ENCODE measurements at regions not wholly inside any gene's neighbourhood (a gene's known extent, or its start where the extent isn't known, plus 50 kb on each side); places are given as distances from the start of the nearest gene placed in this dataset.

- no peak overlapping the region for H3K27ac ChIP-seq (ENCODE audit: low read depth in 1 of 2, low read length in 2 of 2)
- no peak for TF ChIP-seq SP1 (IDR thresholded peaks at IDR 0.05)
- TF ChIP-seq RAD21 (IDR thresholded peaks at IDR 0.05) = no peak
- no peak for TF ChIP-seq HNF4A (conservative IDR thresholded peaks at IDR 0.05)
- no peak for TF ChIP-seq MAX (IDR thresholded peaks at IDR 0.05)
- TF ChIP-seq ZBTB33 (IDR thresholded peaks at IDR 0.05) = no peak
- no peak for TF ChIP-seq NR2F2 (IDR thresholded peaks at IDR 0.05)
- TF ChIP-seq ATF3 (IDR thresholded peaks at IDR 0.05) = no peak
- no peak for TF ChIP-seq JUND (IDR thresholded peaks at IDR 0.05)
- TF ChIP-seq EGR1 (IDR thresholded peaks at IDR 0.05; ENCODE audit: low read depth in 2 of 2) = no peak
- no peak for TF ChIP-seq YY1 (IDR thresholded peaks at IDR 0.05)
- TF ChIP-seq FOXA2 (IDR thresholded peaks at IDR 0.05) = no peak
- no peak for TF ChIP-seq GABPA (IDR thresholded peaks at IDR 0.05 in 1 of 2, conservative IDR thresholded peaks at IDR 0.05 in 1 of 2)
- no peak for TF ChIP-seq CTCF (IDR thresholded peaks at IDR 0.05; ENCODE audit: low read depth, low read length, missing input control)
- TF ChIP-seq HNF4G (IDR thresholded peaks at IDR 0.05) = no peak
- H3K36me3 ChIP-seq (ENCODE audit: control insufficient read depth in 4 of 4, insufficient read depth in 3 of 4, low read depth in 1 of 4, low read length in 3 of 4) = no peaks in the 10 kb centered on the region
- 82% methylated on average over 2 of the region's 2 CpGs for WGBS
- no peak overlapping the region for H3K9ac ChIP-seq (ENCODE audit: low read depth in 1 of 2, low read length in 2 of 2)
- no peak overlapping the region for H3K4me3 ChIP-seq (ENCODE audit: low read depth in 1 of 3, low read length in 3 of 3)
- no peaks in the 10 kb centered on the region for H3K9me3 ChIP-seq (ENCODE audit: control insufficient read depth in 4 of 4, low read length in 3 of 4)
- no peaks in the 10 kb centered on the region for H3K27me3 ChIP-seq (ENCODE audit: control insufficient read depth in 4 of 4, insufficient read depth in 4 of 4, low read length in 3 of 4)
- no peak for DNase-seq (ENCODE audit: low spot score)
- no peaks in the 10 kb centered on the region for H3K4me1 ChIP-seq (ENCODE audit: control insufficient read depth in 4 of 4, insufficient read depth in 4 of 4, low read length in 3 of 4)
Measured at GRCh38 chr2:34663314-34663713, 1064.2 kb upstream of the FAM98A start.

- Histone ChIP-seq H3K27me3 (ENCODE audit: control insufficient read depth in 4 of 4, insufficient read depth in 4 of 4, low read length in 3 of 4) (no peaks in the 10 kb centered on the region), H3K4me1 (ENCODE audit: control insufficient read depth in 4 of 4, insufficient read depth in 4 of 4, low read length in 3 of 4) (no peaks in the 10 kb centered on the region), H3K27ac (ENCODE audit: low read depth in 1 of 2, low read length in 2 of 2) (no peak overlapping the region), H3K36me3 (ENCODE audit: control insufficient read depth in 4 of 4, insufficient read depth in 3 of 4, low read depth in 1 of 4, low read length in 3 of 4) (no peaks in the 10 kb centered on the region), H3K9me3 (ENCODE audit: control insufficient read depth in 4 of 4, low read length in 3 of 4) (no peaks in the 10 kb centered on the region), H3K4me3 (ENCODE audit: low read depth in 1 of 3, low read length in 3 of 3) (no peak overlapping the region), H3K9ac (ENCODE audit: low read depth in 1 of 2, low read length in 2 of 2) (no peak overlapping the region)
- no peak for DNase-seq (ENCODE audit: low spot score)
- WGBS = 80% methylated on average over 4 of the region's 4 CpGs
- TF ChIP-seq JUND (IDR thresholded peaks at IDR 0.05) = no peak
- no peak for TF ChIP-seq HNF4A (conservative IDR thresholded peaks at IDR 0.05)
- no peak for TF ChIP-seq REST (IDR thresholded peaks at IDR 0.05)
- no peak for TF ChIP-seq SP1 (IDR thresholded peaks at IDR 0.05)
- TF ChIP-seq FOXA2 (IDR thresholded peaks at IDR 0.05) = no peak
- TF ChIP-seq RAD21 (IDR thresholded peaks at IDR 0.05) = no peak
- TF ChIP-seq FOXA1 (IDR thresholded peaks at IDR 0.05) = no peak
- TF ChIP-seq ZBTB33 (IDR thresholded peaks at IDR 0.05) = no peak
- no peak for TF ChIP-seq ATF3 (IDR thresholded peaks at IDR 0.05)
- no peak for TF ChIP-seq YY1 (IDR thresholded peaks at IDR 0.05)
- no peak for TF ChIP-seq EGR1 (IDR thresholded peaks at IDR 0.05; ENCODE audit: low read depth in 2 of 2)
Measured at GRCh38 chr2:34660741-34661140, 1061.6 kb upstream of the FAM98A start.
